ENCODE measurements at regions not wholly inside any gene's neighbourhood (a gene's known extent, or its start where the extent isn't known, plus 50 kb on each side); places are given as distances from the start of the nearest gene placed in this dataset.
"Not testable (repeated sequence)": the region's sequence is repeated elsewhere in the genome, so short reads cannot be mapped to it uniquely, and the experiment has no call there.

- no peak for DNase-seq
These were observed 1635.4 kb upstream of the FLRT2 start for GRCh38 chr14:83894568-83894967.

- DNase-seq: not testable (repeated sequence)
These were observed 1631.4 kb upstream of the FLRT2 start for GRCh38 chr14:83898558-83898957.

GRCh38 chr14:83899706-83900105, 1630.2 kb upstream of the FLRT2 start:
- peak; percentile 21 for DNase-seq

GRCh38 chr14:83905157-83905556, 1624.8 kb upstream of the FLRT2 start:
- DNase-seq: no peak

GRCh38 chr14:83908419-83908818, 1621.5 kb upstream of the FLRT2 start:
- no peak for DNase-seq

GRCh38 chr14:83909507-83909906, 1620.4 kb upstream of the FLRT2 start:
- no peak for DNase-seq

GRCh38 chr14:83912032-83912642, 1617.8 kb upstream of the FLRT2 start:
- DNase-seq: no peak

- DNase-seq: no peak
These were observed 1616.5 kb upstream of the FLRT2 start for GRCh38 chr14:83913476-83913875.

- DNase-seq: no peak
These were observed 1611.4 kb upstream of the FLRT2 start for GRCh38 chr14:83918546-83918945.

- not testable (repeated sequence) for DNase-seq
These were observed 1610.3 kb upstream of the FLRT2 start for GRCh38 chr14:83919675-83920074.

- DNase-seq: no peak
These were observed 1606.1 kb upstream of the FLRT2 start for GRCh38 chr14:83923842-83924241.

- DNase-seq: no peak
These were observed 1605.7 kb upstream of the FLRT2 start for GRCh38 chr14:83924259-83924658.

GRCh38 chr14:83940253-83940652, 1589.7 kb upstream of the FLRT2 start:
- no peak for DNase-seq

GRCh38 chr14:83958359-83958758, 1571.6 kb upstream of the FLRT2 start:
- no peak for DNase-seq

- no peak for DNase-seq
These were observed 1569.0 kb upstream of the FLRT2 start for GRCh38 chr14:83960832-83961512.

- no peak for DNase-seq
These were observed 1559.9 kb upstream of the FLRT2 start for GRCh38 chr14:83969998-83970397.

GRCh38 chr14:83972631-83973030, 1557.3 kb upstream of the FLRT2 start:
- no peak for DNase-seq

GRCh38 chr14:83974647-83975163, 1555.2 kb upstream of the FLRT2 start:
- no peak for DNase-seq

- no peak for DNase-seq
These were observed 1554.5 kb upstream of the FLRT2 start for GRCh38 chr14:83975435-83975834.

- no peak for DNase-seq
These were observed 1553.8 kb upstream of the FLRT2 start for GRCh38 chr14:83975841-83976770.

- DNase-seq: no peak
These were observed 1552.4 kb upstream of the FLRT2 start for GRCh38 chr14:83977583-83977982.

- DNase-seq: not testable (repeated sequence)
These were observed 1548.2 kb upstream of the FLRT2 start for GRCh38 chr14:83981676-83982258.

GRCh38 chr14:83988275-83988674, 1541.7 kb upstream of the FLRT2 start:
- DNase-seq: no peak

All from NCI-H1048 (cell line).